Cardiac muscle cell (in vitro differentiated cells and primary cell): ENCODE measurements at regions not wholly inside any gene's neighbourhood (a gene's known extent, or its start where the extent isn't known, plus 50 kb on each side); places are given as distances from the start of the nearest gene placed in this dataset.

Source experiments
- DNase-seq, 2 donors: peaks; one replicate each; pipeline versions ENCODE4 v3.0.0 to v3.0.0-alpha.2; 2010 to 2017; ENCODE audit warnings: low read depth in 1 of 2, low spot score in 1 of 2
- H3K27ac ChIP-seq: fragments of 200-600 bp; sonication (generic); 2 replicates; pipeline ENCODE4 v1.5.1; 2016
- H3K27me3 ChIP-seq: fragments of 200-600 bp; sonication (generic); 2 replicates; pipeline ENCODE4 v1.6.0; 2016; ENCODE audit warnings: control low read depth
- H3K36me3 ChIP-seq: fragments of 200-600 bp; sonication (generic); 2 replicates; pipeline ENCODE4 v1.5.1; 2016; ENCODE audit warnings: control low read depth
- H3K4me1 ChIP-seq: fragments of 200-600 bp; sonication (generic); 2 replicates; pipeline ENCODE4 v1.8.1; 2017; ENCODE audit warnings: low read depth, mild to moderate bottlenecking, mixed run types
- H3K4me3 ChIP-seq: fragments of 200-600 bp; sonication (generic); 2 replicates; pipeline ENCODE4 v1.5.1; 2016; ENCODE audit warnings: mild to moderate bottlenecking
- H3K9me3 ChIP-seq: fragments of 200-600 bp; sonication (generic); 2 replicates; pipeline ENCODE4 v1.5.1; 2017; ENCODE audit warnings: low read depth, mild to moderate bottlenecking, control low read depth
- CTCF ChIP-seq: IDR thresholded peaks from 2 replicates; pipeline ENCODE4 v1.5.1; 2012; ENCODE audit warnings: low read depth, mild to moderate bottlenecking, low read length

GRCh38 chr6:12555781-12556180 lies 160.8 kb upstream of the PHACTR1 start:
- Histone ChIP-seq H3K9me3 (no peaks in the 10 kb centered on the region), H3K4me3 (no peak overlapping the region), H3K27me3 (no peaks in the 10 kb centered on the region), H3K36me3 (no peaks in the 10 kb centered on the region), H3K27ac (no peak overlapping the region), H3K4me1 (no peaks in the 10 kb centered on the region)
- no peak for TF ChIP-seq CTCF
- DNase-seq = no peak

GRCh38 chr6:12557765-12558164 lies 158.8 kb upstream of the PHACTR1 start:
- Histone ChIP-seq H3K27ac (no peak overlapping the region), H3K36me3 (no peaks in the 10 kb centered on the region), H3K4me1 (no peaks in the 10 kb centered on the region), H3K27me3 (no peaks in the 10 kb centered on the region), H3K4me3 (no peak overlapping the region), H3K9me3 (no peaks in the 10 kb centered on the region)
- DNase-seq = no peak
- TF ChIP-seq CTCF = no peak

DNA sequence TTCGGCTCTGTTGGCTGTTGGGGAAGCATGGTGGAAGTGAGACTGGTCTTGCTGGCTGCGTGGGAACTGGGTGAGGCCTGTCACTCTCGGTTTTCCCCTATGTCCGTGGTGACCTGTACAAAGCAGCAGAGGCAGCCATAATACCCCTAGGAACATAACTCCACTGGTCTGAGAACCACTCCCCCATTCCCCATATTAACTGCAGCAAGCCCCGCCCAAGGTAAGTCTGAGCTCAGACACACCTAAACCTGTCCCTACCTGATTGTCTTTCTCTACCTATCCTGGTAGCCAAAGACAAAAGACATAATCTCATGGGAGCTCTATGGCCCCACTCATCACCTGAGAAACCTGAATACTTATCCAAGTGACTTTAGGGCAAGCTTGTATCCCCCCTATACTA lies 156.3 kb upstream of the PHACTR1 start:
- no peaks in the 10 kb centered on the region for H3K9me3 ChIP-seq
- DNase-seq = no peak

GRCh38 chr6:12566618-12567123 lies 149.9 kb upstream of the PHACTR1 start:
- Histone ChIP-seq H3K4me1 (no peaks in the 10 kb centered on the region), H3K36me3 (no peaks in the 10 kb centered on the region), H3K27me3 (no peaks in the 10 kb centered on the region), H3K9me3 (no peaks in the 10 kb centered on the region), H3K27ac (no peak overlapping the region), H3K4me3 (no peak overlapping the region)
- TF ChIP-seq CTCF = no peak
- DNase-seq = no peak

More for the DNA sequence above, 156.3 kb upstream of the PHACTR1 start:
- Histone ChIP-seq H3K27me3 (no peaks in the 10 kb centered on the region), H3K4me1 (no peaks in the 10 kb centered on the region), H3K36me3 (no peaks in the 10 kb centered on the region), H3K4me3 (no peak overlapping the region), H3K27ac (no peak overlapping the region)
- TF ChIP-seq CTCF = no peak

DNA sequence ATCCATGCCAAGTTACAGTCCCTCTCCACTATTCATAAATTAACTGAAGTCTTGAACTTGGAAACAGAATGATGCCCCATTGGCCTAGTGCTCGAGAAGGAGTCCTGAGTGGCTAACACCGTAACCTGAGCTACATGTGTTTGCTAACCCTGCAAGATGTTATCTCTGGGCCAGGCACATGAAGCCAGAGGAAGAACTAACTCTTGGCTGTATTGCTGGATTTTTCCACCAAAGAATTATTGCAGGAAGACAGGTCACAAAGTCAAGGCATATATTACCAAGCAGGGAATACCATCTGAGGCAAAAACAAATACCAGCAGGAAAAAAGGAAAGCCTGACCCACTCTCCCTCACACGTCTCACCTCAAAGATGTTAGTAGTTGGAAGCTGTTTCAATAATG lies 148.9 kb upstream of the PHACTR1 start:
- no peaks in the 10 kb centered on the region for H3K27me3 ChIP-seq
- H3K4me1 ChIP-seq = no peaks in the 10 kb centered on the region
- TF ChIP-seq CTCF = no peak

DNA sequence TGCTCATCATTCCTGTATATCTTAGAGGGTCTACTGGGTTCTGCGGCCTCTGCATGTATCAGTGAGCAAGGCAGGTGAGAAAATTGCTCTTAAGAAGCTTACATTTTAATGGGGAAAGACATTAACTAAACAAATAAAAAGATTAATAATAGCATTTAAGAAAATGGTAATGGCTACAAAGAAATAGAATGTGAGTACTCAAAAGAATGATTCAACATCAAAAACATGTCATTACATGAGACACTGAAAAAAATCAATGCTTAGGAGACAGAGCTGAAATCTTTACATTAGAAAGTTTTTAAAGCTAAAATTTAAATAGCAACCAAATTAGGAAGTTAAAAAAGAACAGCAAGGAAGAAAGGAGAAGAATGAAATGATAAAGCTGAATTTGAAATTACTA lies 146.9 kb upstream of the PHACTR1 start:
- no peak for DNase-seq
- no peak overlapping the region for H3K4me3 ChIP-seq
- no peak overlapping the region for H3K27ac ChIP-seq
- H3K36me3 ChIP-seq = no peaks in the 10 kb centered on the region
- no peaks in the 10 kb centered on the region for H3K9me3 ChIP-seq
- no peaks in the 10 kb centered on the region for H3K4me1 ChIP-seq
- H3K27me3 ChIP-seq = no peaks in the 10 kb centered on the region
- no peak for TF ChIP-seq CTCF

More for the DNA sequence above, 148.9 kb upstream of the PHACTR1 start:
- no peak for DNase-seq
- no peak overlapping the region for H3K4me3 ChIP-seq
- no peak overlapping the region for H3K27ac ChIP-seq
- H3K9me3 ChIP-seq = no peaks in the 10 kb centered on the region
- H3K36me3 ChIP-seq = no peaks in the 10 kb centered on the region
